Nephron progenitor cell (in vitro differentiated cells): ENCODE measurements at regions not wholly inside any gene's neighbourhood (a gene's known extent, or its start where the extent isn't known, plus 50 kb on each side); places are given as distances from the start of the nearest gene placed in this dataset.

ENCODE experiments used
- DNase-seq: peaks from one replicate; pipeline ENCODE4 v3.0.0; 2021
- H3K27ac Mint-ChIP-seq: 2 replicates; pipeline ENCODE4 v1.8.0; 2021; ENCODE audit warnings: mild to moderate bottlenecking, moderate library complexity, mixed read lengths
- H3K27me3 Mint-ChIP-seq: 2 replicates; pipeline ENCODE4 v1.8.0; 2021; ENCODE audit warnings: mild to moderate bottlenecking, low read depth, mixed read lengths; ENCODE audit not compliant: poor library complexity
- H3K36me3 Mint-ChIP-seq: 2 replicates; pipeline ENCODE4 v1.8.0; 2021; ENCODE audit warnings: low read depth, mixed read lengths
- H3K4me1 Mint-ChIP-seq: 2 replicates; pipeline ENCODE4 v1.8.0; 2021; ENCODE audit warnings: mixed read lengths
- H3K4me3 Mint-ChIP-seq: 2 replicates; pipeline ENCODE4 v1.8.0; 2021; ENCODE audit warnings: mild to moderate bottlenecking, moderate library complexity, mixed read lengths
- H3K9me3 Mint-ChIP-seq: 2 replicates; pipeline ENCODE4 v1.8.0; 2021; ENCODE audit warnings: mild to moderate bottlenecking, moderate library complexity, mixed read lengths
- TF ChIP-seq, protein P1 (sequence below): fragments of 200-600 bp; sonication (generic); IDR thresholded peaks from 2 replicates; pipeline ENCODE4 v1.5.0; 2021; ENCODE audit warnings: antibody characterized with exemption

DNA sequence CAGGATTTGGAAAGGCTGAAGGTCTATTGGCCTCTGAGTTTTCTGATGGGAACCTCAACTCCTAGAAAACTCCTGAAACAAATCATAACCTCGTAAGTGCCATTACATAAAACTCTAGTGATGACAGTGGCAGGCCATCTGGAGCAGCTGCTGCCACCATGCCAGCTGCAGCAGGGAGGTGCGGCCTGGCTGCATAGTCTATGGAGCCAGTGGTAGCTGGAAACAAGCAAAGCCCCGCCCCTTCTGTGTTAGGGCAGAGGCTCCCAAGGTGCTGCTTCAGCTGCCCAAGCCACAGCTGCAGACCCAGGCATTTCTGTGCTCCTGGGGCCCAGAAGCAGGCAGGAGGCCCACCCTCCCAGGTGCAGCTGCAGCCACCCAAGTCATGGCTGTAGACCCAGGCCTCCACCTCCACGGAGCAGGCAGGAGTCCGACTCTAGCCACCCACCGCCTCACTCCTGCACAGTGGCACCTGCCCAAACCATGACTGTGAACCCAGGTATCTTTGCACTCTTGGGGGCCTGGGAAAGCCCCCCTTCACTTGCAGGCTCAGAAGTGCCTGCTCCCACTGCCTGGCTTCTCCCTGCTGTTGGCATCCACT lies 254.1 kb upstream of the KCNJ16 start:
- no peak for DNase-seq
- Mint-ChIP-seq H3K9me3 (peaks cover 5% of the 10 kb centered on the region), H3K27ac (no peak overlapping the region), H3K4me1 (no peaks in the 10 kb centered on the region), H3K27me3 (no peaks in the 10 kb centered on the region), H3K4me3 (no peak overlapping the region), H3K36me3 (no peaks in the 10 kb centered on the region)
- TF ChIP-seq, protein P1, sequence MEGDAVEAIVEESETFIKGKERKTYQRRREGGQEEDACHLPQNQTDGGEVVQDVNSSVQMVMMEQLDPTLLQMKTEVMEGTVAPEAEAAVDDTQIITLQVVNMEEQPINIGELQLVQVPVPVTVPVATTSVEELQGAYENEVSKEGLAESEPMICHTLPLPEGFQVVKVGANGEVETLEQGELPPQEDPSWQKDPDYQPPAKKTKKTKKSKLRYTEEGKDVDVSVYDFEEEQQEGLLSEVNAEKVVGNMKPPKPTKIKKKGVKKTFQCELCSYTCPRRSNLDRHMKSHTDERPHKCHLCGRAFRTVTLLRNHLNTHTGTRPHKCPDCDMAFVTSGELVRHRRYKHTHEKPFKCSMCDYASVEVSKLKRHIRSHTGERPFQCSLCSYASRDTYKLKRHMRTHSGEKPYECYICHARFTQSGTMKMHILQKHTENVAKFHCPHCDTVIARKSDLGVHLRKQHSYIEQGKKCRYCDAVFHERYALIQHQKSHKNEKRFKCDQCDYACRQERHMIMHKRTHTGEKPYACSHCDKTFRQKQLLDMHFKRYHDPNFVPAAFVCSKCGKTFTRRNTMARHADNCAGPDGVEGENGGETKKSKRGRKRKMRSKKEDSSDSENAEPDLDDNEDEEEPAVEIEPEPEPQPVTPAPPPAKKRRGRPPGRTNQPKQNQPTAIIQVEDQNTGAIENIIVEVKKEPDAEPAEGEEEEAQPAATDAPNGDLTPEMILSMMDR: no peak

DNA sequence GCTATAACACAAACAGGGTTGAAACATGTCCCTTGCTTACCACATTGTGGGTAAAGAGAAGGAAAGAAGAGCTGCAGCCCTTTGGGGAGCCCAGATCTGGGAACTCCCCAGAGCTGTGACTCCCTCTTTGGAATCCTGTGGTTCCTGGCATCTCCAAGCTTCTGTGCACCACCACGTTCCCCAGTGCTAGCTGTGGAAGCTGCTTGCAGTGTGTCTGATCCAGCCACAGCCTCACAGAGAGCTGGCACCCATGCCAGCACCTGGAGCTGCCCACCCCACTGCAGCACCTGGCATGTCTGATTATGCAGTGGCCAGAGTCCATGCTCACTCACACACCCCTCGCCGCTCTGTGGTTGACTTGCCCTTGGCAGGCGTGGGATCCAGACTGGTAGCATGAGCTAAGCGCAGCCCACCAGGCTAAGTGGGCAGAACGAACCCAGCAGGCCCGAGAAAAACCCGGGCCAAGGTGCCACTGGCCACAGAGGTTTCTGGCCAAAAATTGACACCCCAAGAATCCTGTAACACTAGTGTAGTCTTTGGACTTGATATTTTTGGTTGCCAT lies 252.6 kb upstream of the KCNJ16 start:
- Mint-ChIP-seq H3K27ac (no peak overlapping the region), H3K27me3 (no peaks in the 10 kb centered on the region), H3K4me3 (no peak overlapping the region), H3K36me3 (no peaks in the 10 kb centered on the region), H3K4me1 (no peaks in the 10 kb centered on the region), H3K9me3 (peaks cover 5% of the 10 kb centered on the region)
- TF ChIP-seq, protein P1: no peak
- DNase-seq: no peak

DNA sequence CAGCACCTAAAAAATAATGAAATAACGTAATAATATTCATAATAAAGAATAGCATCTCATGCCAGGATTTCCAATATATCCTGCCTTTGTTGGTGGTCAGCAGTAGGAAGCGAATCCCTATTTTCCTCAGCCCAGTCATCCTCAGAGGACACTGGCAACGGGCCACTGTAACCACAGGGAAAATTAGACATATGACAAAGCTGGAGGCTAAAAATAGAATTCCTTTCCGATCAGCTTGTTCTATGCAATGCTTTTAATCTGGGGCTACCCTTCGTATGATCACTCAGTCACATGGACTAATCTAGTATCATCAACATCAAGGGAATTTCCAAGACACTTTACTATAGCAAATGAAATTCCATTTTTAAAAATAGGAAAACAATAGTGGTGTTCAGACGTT lies 246.9 kb upstream of the KCNJ16 start:
- H3K27me3 Mint-ChIP-seq: peaks cover 3% of the 10 kb centered on the region
- peaks cover 5% of the 10 kb centered on the region for H3K9me3 Mint-ChIP-seq
- H3K36me3 Mint-ChIP-seq: no peaks in the 10 kb centered on the region
- H3K4me1 Mint-ChIP-seq: no peaks in the 10 kb centered on the region
- no peak for DNase-seq
- no peak overlapping the region for H3K4me3 Mint-ChIP-seq
- TF ChIP-seq, protein P1: no peak
- no peak overlapping the region for H3K27ac Mint-ChIP-seq

DNA sequence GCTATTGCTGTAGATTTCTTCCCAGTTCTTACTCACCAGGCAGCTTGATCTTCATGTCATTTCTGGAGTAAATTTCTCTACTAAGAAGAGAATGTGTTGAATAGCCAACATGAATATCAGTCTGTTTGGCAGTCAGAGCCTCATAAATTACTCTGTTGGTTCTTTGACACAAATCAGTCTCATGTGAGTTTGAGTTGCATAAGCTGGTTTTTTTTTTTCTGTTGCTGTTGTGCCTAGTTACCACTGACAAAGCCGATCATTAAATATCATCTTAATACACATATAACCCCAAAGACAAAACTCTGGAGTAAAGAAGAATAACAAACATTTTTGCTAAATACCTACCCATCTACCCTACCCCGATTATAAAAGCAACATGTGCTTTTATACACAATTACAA lies 240.5 kb upstream of the KCNJ16 start:
- peaks cover 3% of the 10 kb centered on the region for H3K27me3 Mint-ChIP-seq
- peaks cover 5% of the 10 kb centered on the region for H3K4me1 Mint-ChIP-seq
- H3K36me3 Mint-ChIP-seq: no peaks in the 10 kb centered on the region
- DNase-seq: no peak
- H3K9me3 Mint-ChIP-seq: peaks cover 10% of the 10 kb centered on the region
- no peak overlapping the region for H3K4me3 Mint-ChIP-seq
- TF ChIP-seq, protein P1: no peak
- H3K27ac Mint-ChIP-seq: no peak overlapping the region

DNA sequence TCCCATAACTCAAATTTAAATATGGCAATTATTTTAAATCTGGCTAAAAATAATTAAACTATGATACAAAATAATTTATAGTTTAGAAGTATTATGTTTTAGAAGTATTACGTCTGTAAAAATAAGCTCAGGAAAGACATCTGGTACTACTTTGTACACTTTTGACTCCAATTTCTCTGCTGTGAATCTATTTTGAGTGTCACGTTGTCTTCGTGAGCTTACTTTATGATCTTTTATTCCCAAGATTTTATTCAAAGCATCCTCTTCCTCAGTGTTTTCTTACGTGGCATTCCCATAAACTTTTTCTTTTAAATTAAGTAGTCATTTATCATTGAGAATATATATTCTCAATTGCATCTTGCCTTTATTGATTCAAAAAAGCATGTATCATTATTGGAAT lies 223.3 kb upstream of the KCNJ16 start:
- DNase-seq: no peak
- no peaks in the 10 kb centered on the region for H3K27me3 Mint-ChIP-seq
- peaks cover 6% of the 10 kb centered on the region for H3K9me3 Mint-ChIP-seq
- TF ChIP-seq, protein P1: no peak
- H3K27ac Mint-ChIP-seq: no peak overlapping the region
- no peak overlapping the region for H3K4me3 Mint-ChIP-seq
- H3K4me1 Mint-ChIP-seq: peaks cover 12% of the 10 kb centered on the region
- no peaks in the 10 kb centered on the region for H3K36me3 Mint-ChIP-seq

DNA sequence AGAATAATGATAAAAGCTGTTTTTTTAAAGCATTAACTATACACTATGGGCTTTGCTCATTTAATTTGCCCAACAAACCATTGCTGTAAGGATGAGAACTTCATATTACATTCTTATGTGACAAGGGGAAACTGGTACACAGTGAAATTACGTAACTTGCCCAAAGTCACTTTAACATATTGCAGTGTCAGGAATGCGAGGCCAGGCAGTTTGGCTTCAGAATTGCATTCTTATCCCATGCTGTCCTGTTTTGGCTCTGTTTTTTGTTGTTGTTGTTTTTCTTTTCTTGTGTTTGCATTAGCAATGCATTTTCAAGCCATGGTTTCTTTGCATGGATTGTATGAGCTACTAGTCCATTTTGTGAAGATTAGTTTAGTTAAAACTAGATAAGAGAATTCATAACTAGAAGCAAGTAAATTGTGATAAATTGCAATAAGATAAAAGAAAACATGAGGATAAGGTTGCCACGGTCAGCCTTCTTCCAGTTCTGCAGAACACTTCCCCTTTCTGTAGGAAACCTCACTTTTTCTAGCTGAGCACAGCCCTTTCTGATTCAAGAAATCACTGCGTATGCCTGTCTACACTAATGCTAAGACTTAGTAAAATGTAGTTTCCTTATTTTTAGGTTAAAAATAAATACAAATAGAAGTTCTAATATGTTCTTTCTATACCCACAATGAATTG lies 221.3 kb upstream of the KCNJ16 start:
- no peak for DNase-seq
- Mint-ChIP-seq H3K27ac (no peak overlapping the region), H3K4me3 (no peak overlapping the region), H3K36me3 (peaks cover 4% of the 10 kb centered on the region), H3K4me1 (peaks cover 12% of the 10 kb centered on the region), H3K27me3 (no peaks in the 10 kb centered on the region), H3K9me3 (peaks cover 23% of the 10 kb centered on the region)
- TF ChIP-seq, protein P1: no peak
